Panc1 (cell line): ENCODE measurements at regions not wholly inside any gene's neighbourhood (a gene's known extent, or its start where the extent isn't known, plus 50 kb on each side); places are given as distances from the start of the nearest gene placed in this dataset.

Experiments used
- ATAC-seq: fragments of 200-7000 bp; cut with Tn5 transposase; 2 replicates; pipeline ENCODE4 v1.9.1; 2020; ENCODE audit warnings: mild to moderate bottlenecking, moderate library complexity
- BruUV-seq: library from RNA; stranded (reverse); fragments of 400-500 nt; replicated peaks from 2 replicates; lab custom pipeline; 2021; lab: Mats Ljungman, UMichigan
- CTCF ChIA-PET: fragments of 300-600 bp; sonication (Branson Sonifier 250); formaldehyde crosslinking; loops from one replicate; lab custom pipeline; 2022; ENCODE audit warnings: antibody characterized with exemption; lab: Charles Lee
- POLR2A ChIA-PET: fragments of 300-600 bp; sonication (Branson Sonifier 250); formaldehyde crosslinking; loops from one replicate; lab custom pipeline; 2022; ENCODE audit warnings: antibody characterized with exemption; lab: Charles Lee
- DNase-seq: peaks from one replicate; pipeline ENCODE4 v3.0.0-alpha.2; 2010; ENCODE audit warnings: low read depth, low spot score
- H3K27ac ChIP-seq: 2 replicates; pipeline ENCODE4 v1.5.1; 2011; ENCODE audit warnings: mild to moderate bottlenecking, low read length, inconsistent platforms
- H3K27me3 ChIP-seq: fragments of 200-500 bp; sonication (Bioruptor generic); 2 replicates; pipeline ENCODE4 v1.6.0; 2014; ENCODE audit warnings: low read length, inconsistent platforms; ENCODE audit not compliant: control insufficient read depth, insufficient read depth
- H3K36me3 ChIP-seq: fragments of 200-500 bp; sonication (Bioruptor generic); 2 replicates; pipeline ENCODE4 v1.5.1; 2014; ENCODE audit warnings: inconsistent platforms, mild to moderate bottlenecking, low read length, moderate library complexity; ENCODE audit not compliant: control insufficient read depth, insufficient read depth
- H3K4me1 ChIP-seq: 2 replicates; pipeline ENCODE4 v1.5.1; 2011; ENCODE audit warnings: inconsistent platforms, mild to moderate bottlenecking, low read length, moderate library complexity; ENCODE audit not compliant: control insufficient read depth, insufficient read depth
- H3K4me3 ChIP-seq, 2 experiments: 2 replicates each; pipeline ENCODE4 v1.5.1; 2011 to 2012; ENCODE audit warnings: low read depth in 2 of 2, low read length in 2 of 2, mild to moderate bottlenecking in 2 of 2, inconsistent platforms in 1 of 2, moderate library complexity in 1 of 2
- H3K9me3 ChIP-seq: fragments of 200-500 bp; sonication (Bioruptor generic); 2 replicates; pipeline ENCODE4 v1.5.1; 2014; ENCODE audit warnings: low read depth, mild to moderate bottlenecking, inconsistent platforms, low read length, moderate library complexity; ENCODE audit not compliant: control insufficient read depth, insufficient read depth
- CTCF ChIP-seq: fragments of 450-650 bp; IDR thresholded peaks from 2 replicates; pipeline ENCODE4 v1.5.1; 2017; ENCODE audit warnings: mild to moderate bottlenecking
- POLR2AphosphoS5 ChIP-seq: IDR thresholded peaks from 2 replicates; pipeline ENCODE4 v1.6.1; 2012; ENCODE audit warnings: mild to moderate bottlenecking, low read depth, low read length, moderate library complexity
- REST ChIP-seq, 2 experiments: IDR thresholded peaks; 2 replicates each; pipeline ENCODE4 v1.6.1; 2011 to 2012; ENCODE audit warnings: low read depth in 2 of 2, control low read depth in 1 of 2, low read length in 1 of 2, mild to moderate bottlenecking in 1 of 2, moderate library complexity in 1 of 2; ENCODE audit not compliant: insufficient read depth in 1 of 2
- SIN3A ChIP-seq: IDR thresholded peaks from 2 replicates; pipeline ENCODE4 v1.6.1; 2012; ENCODE audit warnings: low read depth, mild to moderate bottlenecking, low read length, moderate library complexity, borderline replicate concordance; ENCODE audit not compliant: insufficient read depth
- TCF7L2 ChIP-seq: IDR thresholded peaks from 2 replicates; pipeline ENCODE4 v1.6.1; 2011; ENCODE audit warnings: mild to moderate bottlenecking, low read depth, low read length, inconsistent platforms
- in situ Hi-C: cut with HindIII; loops from 2 replicates; pipeline ENCODE4 v1.10.0; 2016; ENCODE audit warnings: low sequenced_read_pairs, low pct_unique_long_range_greater_than_20kb
- intact Hi-C: fragments of 100-400 bp; cut with micrococcal nuclease; formaldehyde crosslinking; loops from one replicate; pipeline ENCODE4 v1.10.0; 2022; ENCODE audit not compliant: unreplicated experiment

GRCh38 chr15:62475591-62475990 lies 310.5 kb upstream of the C2CD4B start:
- H3K27me3 ChIP-seq, result no peaks in the 10 kb centered on the region
- H3K27ac ChIP-seq, result no peak overlapping the region
- no peaks in the 10 kb centered on the region for H3K36me3 ChIP-seq
- TF ChIP-seq TCF7L2 (no peak), REST (IDR thresholded peaks at IDR 0.05; ENCODE audit: insufficient read depth in 1 of 2, low read depth in 2 of 2, low read length in 1 of 2) (no peak), SIN3A (no peak), POLR2AphosphoS5 (no peak), CTCF (no peak)
- H3K4me3 ChIP-seq, result no peak overlapping the region
- intact Hi-C loops (no loop called here), in situ Hi-C loops (no loop called here)
- no peaks in the 10 kb centered on the region; the same call in 1 of the 2 replicates for H3K4me1 ChIP-seq
- DNase-seq, result no peak
- BruUV-seq, result no TSS peak
- no peaks in the 10 kb centered on the region for H3K9me3 ChIP-seq
- ATAC-seq, result no peak
- ChIA-PET POLR2A (interaction anchor here (0.6 kb wide), 1 partner anchor 116 kb away, joined by 3 read pairs; no protein-coding TSS in a partner anchor), CTCF (interaction anchor here (0.5 kb wide), 1 partner anchor 624 kb away, joined by 3 read pairs; no protein-coding TSS in a partner anchor)

- intact Hi-C loops, result no loop called here
- Histone ChIP-seq H3K27me3 (no peaks in the 10 kb centered on the region), H3K36me3 (no peaks in the 10 kb centered on the region), H3K27ac (no peak overlapping the region), H3K4me1 (no peaks in the 10 kb centered on the region; the same call in 1 of the 2 replicates), H3K4me3 (no peak overlapping the region), H3K9me3 (no peaks in the 10 kb centered on the region)
- in situ Hi-C loops, result no loop called here
- no TSS peak for BruUV-seq
- ChIA-PET POLR2A (no interaction called here), CTCF (no interaction called here)
- no peak for TF ChIP-seq CTCF
- no peak for TF ChIP-seq TCF7L2
- DNase-seq (no peak), ATAC-seq (no peak)
These were observed 311.1 kb upstream of the C2CD4B start for GRCh38 chr15:62476163-62476562.
